Aorta (tissue), 5 donors: ENCODE measurements at regions not wholly inside any gene's neighbourhood (a gene's known extent, or its start where the extent isn't known, plus 50 kb on each side); places are given as distances from the start of the nearest gene placed in this dataset.
A peak's percentile ranks its signal among the peaks of the same experiment; 100 is the strongest.

ENCODE experiments used
- ATAC-seq: fragments of 200-7000 bp; cut with Tn5 transposase; one replicate; pipeline ENCODE4 v1.9.1; 2022; ENCODE audit warnings: moderate library complexity; ENCODE audit not compliant: low FRiP score
- DNase-seq, 2 donors: peaks; one replicate each; pipeline ENCODE4 v3.0.0-alpha.2; 2020
- H3K27ac ChIP-seq, 2 donors: one replicate each; pipeline ENCODE4 v1.5.1; 2013; ENCODE audit warnings: low read length in 2 of 2, mild to moderate bottlenecking in 2 of 2, moderate library complexity in 2 of 2, control low read depth in 1 of 2, inconsistent platforms in 1 of 2, low read depth in 1 of 2
- H3K27me3 ChIP-seq, 2 donors: one replicate each; pipeline ENCODE4 v1.6.1; 2013; ENCODE audit warnings: control low read depth in 1 of 2, low read length in 1 of 2, mild to moderate bottlenecking in 1 of 2, moderate library complexity in 1 of 2; ENCODE audit not compliant: insufficient read depth in 2 of 2, control insufficient read depth in 1 of 2
- H3K36me3 ChIP-seq, 2 donors: one replicate each; pipeline ENCODE4 v1.6.1; 2013; ENCODE audit warnings: control low read depth in 1 of 2, low read length in 1 of 2, mild to moderate bottlenecking in 1 of 2; ENCODE audit not compliant: insufficient read depth in 2 of 2, control insufficient read depth in 1 of 2
- H3K4me1 ChIP-seq, 2 donors: one replicate each; pipeline ENCODE4 v1.6.1; 2013; ENCODE audit warnings: low read length in 2 of 2, control low read depth in 1 of 2, mild to moderate bottlenecking in 1 of 2, moderate library complexity in 1 of 2; ENCODE audit not compliant: insufficient read depth in 2 of 2, control insufficient read depth in 1 of 2
- H3K4me3 ChIP-seq, 2 donors: one replicate each; pipeline ENCODE4 v1.5.1; 2013; ENCODE audit warnings: low read length in 2 of 2, control low read depth in 1 of 2, mild to moderate bottlenecking in 1 of 2
- H3K9me3 ChIP-seq: one replicate; pipeline ENCODE4 v1.6.1; 2013; ENCODE audit warnings: mild to moderate bottlenecking, low read length; ENCODE audit not compliant: control insufficient read depth
- WGBS, 2 donors: extraction: QIAGEN DNeasy Blood & Tissue Kit; methylation state at CpG; one replicate each; pipeline ENCODE4 v1.1.7; 2013; 5-methylcytosine and 5-hydroxymethylcytosine counted together
- intact Hi-C, 2 donors: fragments of 100-400 bp; cut with DNase I; formaldehyde crosslinking; loops; one replicate each; pipeline versions ENCODE4 v1.14.2 to v1.15.0; 2022
- donor health status: healthy with polysubstance abuse.
- donor health status: Bipolar disorder and iron deficiency.
- donor health status: DM: no; HTN: no; CAD: no.
- donor health status: DM: no; HTN: no; CAD: no.
- donor health status: DM: yes; HTN: yes; CAD: no.

DNA sequence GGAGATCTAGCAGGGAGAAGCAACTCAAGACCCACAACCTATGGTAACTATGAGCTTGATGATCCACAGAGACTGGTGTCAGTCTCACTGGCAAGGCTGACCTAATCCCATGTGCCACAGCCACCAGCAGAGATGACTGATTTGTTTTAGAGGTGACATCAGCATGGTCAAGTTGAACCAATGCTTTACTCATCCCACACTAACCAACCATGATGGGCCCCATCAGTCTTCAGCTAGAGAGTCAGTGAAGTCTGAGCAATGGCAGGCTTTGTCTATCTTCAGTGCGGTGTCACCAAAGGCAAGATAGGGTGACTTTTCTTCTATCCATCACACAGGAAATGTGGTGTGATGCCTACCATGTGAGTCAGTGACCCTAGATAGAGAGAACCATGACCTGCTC is 1470.7 kb downstream of the NCAM2 start:
- H3K27ac ChIP-seq, result no peak overlapping the region
- no peaks in the 10 kb centered on the region for H3K36me3 ChIP-seq
- no peaks in the 10 kb centered on the region for H3K27me3 ChIP-seq
- intact Hi-C loops, result no loop called here
- no peak for ATAC-seq
- H3K4me3 ChIP-seq, result no peak overlapping the region
- H3K4me1 ChIP-seq, result no peaks in the 10 kb centered on the region
- 95 to 97% methylated on average over 1 of the region's 1 CpG for WGBS, 2 donors
- no peaks in the 10 kb centered on the region for H3K9me3 ChIP-seq
- DNase-seq, result no peak

DNA sequence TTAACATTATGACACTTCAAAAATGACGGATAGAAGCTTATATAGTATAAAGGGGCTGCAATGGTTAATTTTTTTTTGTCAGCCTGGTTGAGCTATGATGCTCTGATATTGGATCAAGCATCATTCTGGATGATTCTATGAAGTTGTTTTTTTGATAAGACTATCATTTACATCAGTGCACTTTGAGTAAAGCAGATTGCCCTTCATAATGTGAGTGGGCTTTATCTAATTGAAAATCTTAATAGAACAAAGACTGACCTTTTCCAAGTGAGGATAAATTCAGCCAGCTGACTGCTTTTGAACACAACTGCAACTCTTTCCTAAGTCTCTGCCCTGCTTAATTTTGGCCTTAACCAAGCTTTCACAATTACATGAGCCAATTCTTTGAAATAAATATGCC is 1476.2 kb downstream of the NCAM2 start:
- DNase-seq, result no peak
- WGBS, 2 donors, result 53 to 61% methylated on average over 1 of the region's 1 CpG
- no peaks in the 10 kb centered on the region for H3K36me3 ChIP-seq
- H3K27me3 ChIP-seq, result no peaks in the 10 kb centered on the region
- intact Hi-C loops, result no loop called here
- H3K27ac ChIP-seq, result no peak overlapping the region
- no peaks in the 10 kb centered on the region for H3K4me1 ChIP-seq
- H3K9me3 ChIP-seq, result no peaks in the 10 kb centered on the region
- no peak for ATAC-seq
- no peak overlapping the region for H3K4me3 ChIP-seq

DNA sequence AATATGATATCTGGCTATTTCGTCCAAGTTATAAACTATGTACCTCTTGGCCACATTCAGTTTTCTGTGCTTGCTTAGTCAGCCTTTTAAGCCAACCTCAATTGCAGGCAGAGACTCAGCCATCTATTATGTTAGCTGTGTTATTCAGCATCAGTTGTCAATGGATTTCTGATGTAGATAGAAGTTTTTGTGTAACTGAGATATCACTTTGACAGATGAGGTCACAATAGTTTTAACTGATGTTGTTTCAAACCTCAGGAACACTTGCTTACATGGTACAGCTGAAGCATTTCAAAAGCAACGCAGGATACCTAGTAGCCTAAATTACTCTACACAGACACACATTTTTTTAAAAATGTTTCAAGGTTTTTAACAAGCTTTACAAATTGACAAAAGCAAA is 1478.0 kb downstream of the NCAM2 start:
- intact Hi-C loops, result no loop called here
- H3K36me3 ChIP-seq, result no peaks in the 10 kb centered on the region
- DNase-seq, result no peak
- no peaks in the 10 kb centered on the region for H3K4me1 ChIP-seq
- H3K4me3 ChIP-seq, result no peak overlapping the region
- 69 to 80% methylated on average over 2 of the region's 2 CpGs for WGBS, 2 donors
- ATAC-seq, result no peak
- H3K27ac ChIP-seq, result no peak overlapping the region
- no peaks in the 10 kb centered on the region for H3K27me3 ChIP-seq
- H3K9me3 ChIP-seq, result no peaks in the 10 kb centered on the region

DNA sequence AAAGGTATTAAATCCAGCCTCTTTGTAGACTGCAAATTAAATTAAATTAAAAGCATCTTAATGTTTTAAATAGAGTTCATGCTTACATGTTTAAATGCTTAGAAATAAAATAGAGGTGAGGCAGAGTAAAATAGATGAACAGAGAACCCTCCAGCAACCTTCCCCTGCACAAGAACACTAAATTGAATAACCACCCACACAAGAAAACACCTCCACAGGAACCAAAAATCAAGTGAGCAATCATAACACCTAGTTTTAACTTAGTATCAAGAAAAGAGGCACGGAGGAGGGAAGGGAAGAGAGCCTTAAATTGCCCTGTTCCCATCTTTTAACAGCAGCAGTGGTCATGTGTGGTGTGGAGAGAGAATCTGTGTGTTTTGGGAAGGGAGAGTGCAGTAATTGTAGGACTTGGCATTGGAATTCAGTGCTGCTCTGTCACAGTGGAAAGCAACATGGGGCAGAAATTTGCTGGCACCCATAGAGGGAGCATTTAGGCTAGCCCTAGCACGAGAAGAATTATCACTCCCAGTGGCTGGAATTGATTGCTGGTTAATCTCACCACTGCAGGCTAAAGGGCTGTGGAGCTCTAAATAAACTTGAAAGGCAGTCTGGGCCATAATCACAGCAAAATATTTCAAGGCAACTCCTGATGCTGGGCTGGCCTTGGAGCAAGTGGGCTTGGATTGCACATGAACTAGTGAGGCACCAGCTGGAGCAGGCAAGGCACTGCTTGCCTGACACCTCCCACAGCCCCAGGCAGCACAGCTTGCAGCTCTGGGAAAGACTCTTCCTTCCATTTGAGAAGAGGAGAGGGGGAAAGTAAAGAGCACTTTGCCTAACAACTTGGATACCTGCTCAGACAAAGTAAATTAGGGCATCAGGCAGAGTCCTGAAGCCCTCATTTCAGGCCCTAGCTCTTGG is 1478.8 kb downstream of the NCAM2 start:
- Histone ChIP-seq H3K4me1 (no peaks in the 10 kb centered on the region), H3K4me3 (no peak overlapping the region), H3K27me3 (no peaks in the 10 kb centered on the region), H3K27ac (no peak overlapping the region), H3K9me3 (no peaks in the 10 kb centered on the region), H3K36me3 (no peaks in the 10 kb centered on the region)
- ATAC-seq (peak; percentile 19), DNase-seq (no peak)
- intact Hi-C loops, result no loop called here
- WGBS, 2 donors, result 25 to 35% methylated on average over 2 of the region's 2 CpGs

DNA sequence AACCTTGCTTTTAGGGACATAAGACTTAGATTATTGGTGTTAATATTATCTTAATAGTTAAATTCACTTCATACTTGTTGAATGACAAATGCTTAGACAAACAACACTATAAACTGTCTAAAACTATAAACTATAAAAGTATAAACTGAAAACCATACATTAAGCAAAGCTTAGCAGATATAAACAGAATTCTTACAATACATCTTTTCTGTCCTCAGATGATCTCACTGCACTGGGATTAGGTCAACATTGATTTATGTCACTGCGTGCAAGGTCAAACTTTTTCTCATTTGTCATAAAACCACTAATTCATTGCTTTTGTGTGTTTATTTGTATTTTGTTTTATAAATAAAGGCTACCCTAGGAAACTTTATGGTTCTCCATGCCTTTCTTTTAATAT is 1491.8 kb downstream of the NCAM2 start:
- no peaks in the 10 kb centered on the region for H3K36me3 ChIP-seq
- H3K27ac ChIP-seq, result no peak overlapping the region
- H3K27me3 ChIP-seq, result no peaks in the 10 kb centered on the region
- no peaks in the 10 kb centered on the region for H3K4me1 ChIP-seq
- peaks cover 4% of the 10 kb centered on the region for H3K9me3 ChIP-seq
- intact Hi-C loops, result no loop called here
- no peak for ATAC-seq
- 12 to 33% methylated on average over 1 of the region's 1 CpG for WGBS, 2 donors
- H3K4me3 ChIP-seq, result no peak overlapping the region
- no peak for DNase-seq

DNA sequence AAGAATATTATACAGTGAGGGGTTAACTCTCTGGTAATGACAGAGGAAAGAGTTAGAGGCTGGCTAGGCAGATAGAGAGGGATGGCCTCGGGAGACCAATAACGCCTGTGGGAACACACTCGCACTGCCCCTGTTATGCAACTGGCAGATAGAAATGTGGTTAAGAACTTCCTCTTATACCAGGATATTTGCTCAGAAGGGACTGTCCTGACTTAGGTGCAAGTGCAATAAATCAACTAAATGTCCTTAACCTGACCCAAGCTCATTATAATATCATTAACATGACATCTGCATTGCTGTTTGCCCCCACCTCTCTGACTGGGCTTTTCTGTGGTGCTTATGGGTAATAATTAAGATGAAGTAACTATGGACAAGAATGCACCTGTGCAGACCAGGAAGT is 1518.0 kb downstream of the NCAM2 start:
- no peak overlapping the region for H3K4me3 ChIP-seq
- H3K27ac ChIP-seq, result no peak overlapping the region
- H3K4me1 ChIP-seq, result no peaks in the 10 kb centered on the region
- ATAC-seq, result no peak
- intact Hi-C loops, result no loop called here
- no peaks in the 10 kb centered on the region for H3K9me3 ChIP-seq
- WGBS, 2 donors, result 32 to 47% methylated on average over 3 of the region's 3 CpGs
- no peak for DNase-seq
- no peaks in the 10 kb centered on the region for H3K36me3 ChIP-seq
- H3K27me3 ChIP-seq, result no peaks in the 10 kb centered on the region

DNA sequence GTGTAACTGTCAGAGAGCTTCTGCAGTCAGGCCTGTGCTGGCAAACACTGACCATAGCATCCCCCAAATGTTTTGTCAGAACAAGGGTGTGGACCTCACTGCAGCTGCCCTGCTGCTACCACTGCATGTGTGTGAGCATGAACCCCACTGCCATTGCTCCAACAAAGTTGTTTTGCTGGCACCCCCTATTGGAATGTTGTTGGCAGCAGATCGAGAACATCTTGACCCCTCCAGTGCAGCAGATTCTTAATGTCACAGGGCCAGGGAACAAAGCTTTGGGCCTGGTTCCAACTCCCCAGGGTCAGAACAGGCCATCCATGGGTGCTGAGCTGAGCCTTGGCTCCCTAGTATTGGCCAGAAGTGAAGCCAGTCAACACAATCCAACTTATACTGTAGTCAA is 1537.4 kb downstream of the NCAM2 start:
- Histone ChIP-seq H3K4me1 (no peaks in the 10 kb centered on the region), H3K27ac (no peak overlapping the region), H3K9me3 (no peaks in the 10 kb centered on the region), H3K4me3 (no peak overlapping the region), H3K27me3 (no peaks in the 10 kb centered on the region), H3K36me3 (no peaks in the 10 kb centered on the region)
- DNase-seq, result no peak
- WGBS, 2 donors, result 72 to 75% methylated on average over 1 of the region's 1 CpG
- ATAC-seq, result no peak
- intact Hi-C loops, result no loop called here

DNA sequence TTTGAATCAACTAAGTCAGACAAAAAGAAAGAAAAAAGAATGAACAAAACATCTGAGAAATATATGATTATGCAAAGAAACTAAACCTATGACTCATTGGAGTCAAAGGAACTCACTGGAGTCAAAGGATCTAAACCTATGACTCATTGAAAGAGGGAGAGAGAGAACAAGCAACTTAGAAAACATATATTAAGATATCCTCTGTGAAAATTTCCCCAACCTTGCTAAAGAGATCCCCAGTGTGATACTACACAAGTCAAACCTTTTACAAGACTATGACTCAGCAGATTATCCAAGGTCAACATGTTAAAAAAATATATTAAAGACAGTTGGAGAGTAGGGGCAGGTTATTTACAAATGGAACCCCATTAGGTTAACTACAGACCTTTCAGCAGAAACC is 1538.3 kb downstream of the NCAM2 start:
- intact Hi-C loops, result no loop called here

DNA sequence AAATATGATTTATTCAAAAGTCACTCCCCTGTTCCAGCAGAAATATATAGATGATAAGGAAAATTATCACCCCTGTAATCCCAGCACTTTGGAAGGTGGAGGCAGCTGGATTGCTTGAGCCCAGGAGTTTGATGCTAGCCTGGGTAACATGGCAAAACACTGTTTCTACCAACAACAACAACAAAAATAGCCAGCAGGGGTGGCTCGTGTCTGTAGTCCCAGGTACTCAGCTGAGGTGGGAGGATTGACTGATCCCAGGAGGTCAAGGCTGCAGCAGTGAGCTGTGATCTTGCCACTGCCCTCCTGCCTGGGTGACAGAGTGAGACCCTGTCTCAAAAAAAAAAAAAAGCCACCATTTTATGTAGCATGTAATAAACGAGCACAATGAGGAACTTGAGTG is 1546.5 kb downstream of the NCAM2 start:
- Histone ChIP-seq H3K36me3 (no peaks in the 10 kb centered on the region), H3K27me3 (no peaks in the 10 kb centered on the region), H3K4me1 (no peaks in the 10 kb centered on the region), H3K9me3 (no peaks in the 10 kb centered on the region), H3K27ac (no peak overlapping the region), H3K4me3 (no peak overlapping the region)
- 55 to 57% methylated on average over 2 of the region's 2 CpGs for WGBS, 2 donors
- DNase-seq, result no peak
- no peak for ATAC-seq
- intact Hi-C loops, result no loop called here

More for the DNA sequence above, 1538.3 kb downstream of the NCAM2 start:
- Histone ChIP-seq H3K4me3 (no peak overlapping the region), H3K27me3 (no peaks in the 10 kb centered on the region), H3K9me3 (no peaks in the 10 kb centered on the region), H3K27ac (no peak overlapping the region), H3K36me3 (no peaks in the 10 kb centered on the region), H3K4me1 (no peaks in the 10 kb centered on the region)
- ATAC-seq, result no peak
- DNase-seq, result no peak
